ENCODE measurements at regions not wholly inside any gene's neighbourhood (a gene's known extent, or its start where the extent isn't known, plus 50 kb on each side); places are given as distances from the start of the nearest gene placed in this dataset.

GRCh38 chr18:37787452-37787851 lies 221.9 kb upstream of the CELF4 start:
- DNase-seq (ENCODE audit: low spot score in 2 of 2): no peak
- intact Hi-C loops (cut with DNase I; ENCODE audit: low total_unique reads): no loop called here
- TF ChIP-seq POLR2A (IDR thresholded peaks at IDR 0.05) (no peak), CTCF (IDR thresholded peaks at IDR 0.05) (no peak), POLR2AphosphoS5 (IDR thresholded peaks at IDR 0.05) (no peak)
- Histone ChIP-seq H3K4me3 (no peak overlapping the region), H3K36me3 (no peaks in the 10 kb centered on the region), H3K9me3 (no peaks in the 10 kb centered on the region), H3K27me3 (no peaks in the 10 kb centered on the region), H3K27ac (no peak overlapping the region), H3K4me1 (no peaks in the 10 kb centered on the region)

- intact Hi-C loops (cut with DNase I; ENCODE audit: low total_unique reads): no loop called here
- no peak for DNase-seq (ENCODE audit: low spot score in 2 of 2)
- Histone ChIP-seq H3K27me3 (no peaks in the 10 kb centered on the region), H3K9me3 (no peaks in the 10 kb centered on the region), H3K4me1 (no peaks in the 10 kb centered on the region), H3K4me3 (no peak overlapping the region), H3K27ac (no peak overlapping the region), H3K36me3 (no peaks in the 10 kb centered on the region)
- TF ChIP-seq POLR2A (IDR thresholded peaks at IDR 0.05) (no peak), CTCF (IDR thresholded peaks at IDR 0.05) (no peak), POLR2AphosphoS5 (IDR thresholded peaks at IDR 0.05) (no peak)
Measured at GRCh38 chr18:37783771-37784170, 218.2 kb upstream of the CELF4 start.

GRCh38 chr18:37779220-37779619 lies 213.6 kb upstream of the CELF4 start:
- no peak overlapping the region for H3K4me3 ChIP-seq
- TF ChIP-seq POLR2A (IDR thresholded peaks at IDR 0.05) (no peak), CTCF (IDR thresholded peaks at IDR 0.05) (no peak), POLR2AphosphoS5 (IDR thresholded peaks at IDR 0.05) (no peak)
- no peaks in the 10 kb centered on the region for H3K4me1 ChIP-seq
- intact Hi-C loops (cut with DNase I; ENCODE audit: low total_unique reads): no loop called here
- H3K27ac ChIP-seq: no peak overlapping the region
- no peaks in the 10 kb centered on the region for H3K9me3 ChIP-seq
- DNase-seq (ENCODE audit: low spot score in 2 of 2): no peak
- H3K36me3 ChIP-seq: no peaks in the 10 kb centered on the region
- H3K27me3 ChIP-seq: no peaks in the 10 kb centered on the region

- Histone ChIP-seq H3K27ac (no peak overlapping the region), H3K36me3 (no peaks in the 10 kb centered on the region), H3K4me1 (no peaks in the 10 kb centered on the region), H3K9me3 (no peaks in the 10 kb centered on the region), H3K4me3 (no peak overlapping the region), H3K27me3 (no peaks in the 10 kb centered on the region)
- TF ChIP-seq CTCF (IDR thresholded peaks at IDR 0.05) (peak in 2 of 3 donors; percentile 40 to 42), POLR2AphosphoS5 (IDR thresholded peaks at IDR 0.05) (no peak)
- intact Hi-C loops (cut with DNase I; ENCODE audit: low total_unique reads): no loop called here
- DNase-seq (ENCODE audit: low spot score in 2 of 2): peak in 1 of 2 donors; percentile 18
Measured at GRCh38 chr18:37778417-37779165, 213.0 kb upstream of the CELF4 start.

GRCh38 chr18:37769826-37770225 lies 204.2 kb upstream of the CELF4 start:
- TF ChIP-seq CTCF (IDR thresholded peaks at IDR 0.05) (no peak), POLR2A (IDR thresholded peaks at IDR 0.05) (no peak), POLR2AphosphoS5 (IDR thresholded peaks at IDR 0.05) (no peak)
- intact Hi-C loops (cut with DNase I; ENCODE audit: low total_unique reads): no loop called here
- Histone ChIP-seq H3K4me1 (no peaks in the 10 kb centered on the region), H3K27me3 (no peaks in the 10 kb centered on the region), H3K4me3 (no peak overlapping the region), H3K27ac (no peak overlapping the region), H3K9me3 (no peaks in the 10 kb centered on the region), H3K36me3 (no peaks in the 10 kb centered on the region)
- DNase-seq (ENCODE audit: low spot score in 2 of 2): no peak
